DND-41 (cell line): ENCODE measurements at regions not wholly inside any gene's neighbourhood (a gene's known extent, or its start where the extent isn't known, plus 50 kb on each side); places are given as distances from the start of the nearest gene placed in this dataset.

ENCODE experiments used
- CTCF ChIP-seq: IDR thresholded peaks from 2 replicates; pipeline ENCODE4 v1.5.1; 2012; ENCODE audit warnings: borderline replicate concordance, low read length, moderate library complexity, mild to moderate bottlenecking; ENCODE audit not compliant: poor library complexity, severe bottlenecking; ENCODE audit errors: extremely low read depth
- EZH2 ChIP-seq: IDR thresholded peaks from 3 replicates; pipeline ENCODE4 v1.6.1; 2012; ENCODE audit warnings: borderline replicate concordance, low read depth, mild to moderate bottlenecking, moderate library complexity, low read length, inconsistent platforms; ENCODE audit not compliant: severe bottlenecking

- TF ChIP-seq CTCF = no peak
- TF ChIP-seq EZH2 = no peak
Observed at GRCh38 chr11:112753706-112754105, 207.5 kb upstream of the NCAM1 start.
